Activated CD4-positive, alpha-beta memory T cell treated with anti-CD3 and anti-CD28 coated beads for 36 hours (primary cell): ENCODE measurements at regions not wholly inside any gene's neighbourhood (a gene's known extent, or its start where the extent isn't known, plus 50 kb on each side); places are given as distances from the start of the nearest gene placed in this dataset.

Experiments used
- CTCF ChIA-PET: fragments of 350-600 bp; sonication (Branson Sonifier 250); formaldehyde crosslinking; loops from one replicate; lab custom pipeline; 2021; ENCODE audit warnings: antibody characterized with exemption, inconsistent platforms; lab: Charles Lee
- POLR2A ChIA-PET: fragments of 350-600 bp; sonication (Branson Sonifier 250); formaldehyde crosslinking; loops from one replicate; lab custom pipeline; 2021; ENCODE audit warnings: antibody characterized with exemption; lab: Charles Lee
- DNase-seq: peaks from one replicate; pipeline ENCODE4 v3.0.0-alpha.2; 2020
- H3K27ac Mint-ChIP-seq: one replicate; pipeline ENCODE4 v1.8.0; 2021; ENCODE audit warnings: mixed read lengths
- H3K27me3 Mint-ChIP-seq: one replicate; pipeline ENCODE4 v1.8.0; 2021; ENCODE audit warnings: mixed read lengths
- H3K36me3 Mint-ChIP-seq: one replicate; pipeline ENCODE4 v1.8.0; 2021; ENCODE audit warnings: mixed read lengths
- H3K4me1 Mint-ChIP-seq: one replicate; pipeline ENCODE4 v1.8.0; 2021; ENCODE audit warnings: low read depth, mixed read lengths
- H3K4me3 Mint-ChIP-seq: one replicate; pipeline ENCODE4 v1.8.0; 2021; ENCODE audit warnings: mild to moderate bottlenecking, mixed read lengths
- H3K9me3 Mint-ChIP-seq: one replicate; pipeline ENCODE4 v1.8.0; 2021; ENCODE audit warnings: mixed read lengths
- intact Hi-C: fragments of 100-400 bp; cut with micrococcal nuclease; formaldehyde crosslinking; loops from one replicate; pipeline ENCODE4 v1.15.1; 2023

DNA sequence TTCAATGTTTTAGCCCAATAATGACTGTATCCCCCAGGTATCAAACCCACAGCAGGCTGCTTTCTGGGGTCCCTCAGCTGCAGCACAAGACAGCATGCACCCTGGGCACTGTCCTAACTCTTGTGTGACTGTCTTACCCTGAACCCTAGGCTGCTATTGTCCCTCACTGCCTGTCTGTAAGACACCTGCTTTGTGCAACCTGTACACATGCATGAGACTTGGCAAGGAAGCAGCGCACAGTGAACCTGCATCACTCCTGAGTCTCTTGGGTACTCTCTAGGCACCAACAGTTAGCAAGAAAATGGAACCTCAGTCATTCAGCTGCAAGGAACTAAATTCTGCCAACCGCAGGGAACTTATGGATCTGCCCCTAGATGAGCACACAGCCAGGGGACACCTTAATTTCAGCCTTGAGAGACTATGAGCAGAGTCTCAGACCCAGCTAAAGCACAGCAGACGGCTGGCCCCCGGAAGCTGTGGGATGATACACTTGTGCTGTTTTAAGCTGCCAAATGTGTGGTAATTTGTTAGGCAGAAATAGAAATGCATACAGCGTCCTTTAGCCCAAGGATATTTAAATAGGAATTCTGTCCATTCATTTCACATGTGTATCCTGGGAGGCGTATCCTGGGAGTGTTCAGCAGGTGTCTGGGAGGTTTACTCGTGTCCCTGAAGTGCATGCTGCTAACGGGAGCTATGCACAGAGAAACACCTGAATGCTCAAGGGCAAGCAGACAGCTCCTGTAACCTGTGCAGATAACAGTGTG lies 223.8 kb downstream of the KLF13 start:
- POLR2A ChIA-PET: no interaction called here
- no peaks in the 10 kb centered on the region for H3K27me3 Mint-ChIP-seq

DNA sequence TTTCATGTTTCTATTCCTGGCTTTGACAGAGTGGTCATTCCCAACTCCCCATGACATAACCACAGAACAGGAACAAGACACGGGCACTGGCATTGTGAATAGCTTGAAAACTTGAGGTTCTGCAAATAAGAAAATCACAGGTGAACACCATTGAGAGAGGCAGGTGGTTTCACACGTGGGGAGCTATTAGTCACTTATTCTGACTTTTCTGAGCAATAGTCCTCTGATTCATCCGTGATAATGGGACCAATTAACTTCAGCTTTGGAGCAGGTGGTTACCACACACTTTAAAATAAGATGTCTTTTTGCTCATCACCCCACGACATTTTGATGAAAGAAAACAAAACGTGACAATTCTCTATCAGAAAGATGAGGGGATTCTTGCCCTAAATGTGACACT lies 224.7 kb downstream of the KLF13 start:
- POLR2A ChIA-PET: no interaction called here
- DNase-seq: no peak
- intact Hi-C loops: no loop called here
- Mint-ChIP-seq H3K9me3 (no peaks in the 10 kb centered on the region), H3K27me3 (no peaks in the 10 kb centered on the region), H3K4me3 (no peak overlapping the region), H3K4me1 (peaks cover 7% of the 10 kb centered on the region), H3K27ac (no peak overlapping the region), H3K36me3 (no peaks in the 10 kb centered on the region)
- CTCF ChIA-PET: interaction anchor here (1.2 kb wide), 1 partner anchor 111 kb away, joined by 3 read pairs; no protein-coding TSS in a partner anchor

More for the DNA sequence above, 223.8 kb downstream of the KLF13 start:
- no peaks in the 10 kb centered on the region for H3K36me3 Mint-ChIP-seq
- H3K9me3 Mint-ChIP-seq: no peaks in the 10 kb centered on the region
- intact Hi-C loops: no loop called here
- H3K4me3 Mint-ChIP-seq: no peak overlapping the region
- DNase-seq: no peak
- no peak overlapping the region for H3K27ac Mint-ChIP-seq
- CTCF ChIA-PET: no interaction called here
- H3K4me1 Mint-ChIP-seq: peaks cover 7% of the 10 kb centered on the region

DNA sequence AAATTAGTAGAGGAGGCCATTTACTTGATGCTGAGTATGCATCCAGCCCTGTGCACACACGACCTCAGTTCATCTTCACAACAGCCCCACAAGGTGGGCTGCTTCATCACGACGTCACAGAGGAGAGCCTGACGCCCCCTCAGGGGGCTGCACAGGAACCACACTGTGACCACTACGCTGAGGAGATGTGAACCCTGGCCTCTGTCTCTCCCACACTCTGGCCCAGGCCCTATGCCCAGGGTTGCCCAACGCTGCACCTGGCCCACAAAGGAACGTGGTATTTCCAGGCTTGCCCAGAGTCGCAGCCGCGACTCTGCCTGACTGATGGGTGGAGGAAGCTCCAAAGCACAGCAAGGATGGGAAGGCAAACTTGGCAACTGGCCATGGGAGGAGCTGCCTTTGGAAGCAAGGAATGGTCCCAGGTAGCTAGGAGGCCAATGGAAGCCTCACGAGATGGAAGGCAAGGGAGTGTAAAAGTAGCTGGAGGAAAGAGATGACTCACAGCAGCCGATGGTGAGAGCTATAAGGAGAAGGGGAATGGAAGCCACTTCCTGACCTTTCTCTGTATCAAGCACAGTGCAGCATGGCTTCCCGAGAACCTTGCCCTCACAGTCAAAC lies 226.0 kb downstream of the KLF13 start:
- ChIA-PET POLR2A (no interaction called here), CTCF (no interaction called here)
- no peaks in the 10 kb centered on the region for H3K27me3 Mint-ChIP-seq
- H3K4me1 Mint-ChIP-seq: peaks cover 7% of the 10 kb centered on the region
- no peaks in the 10 kb centered on the region for H3K36me3 Mint-ChIP-seq
- no peak overlapping the region for H3K4me3 Mint-ChIP-seq
- H3K27ac Mint-ChIP-seq: no peak overlapping the region
- DNase-seq: no peak
- intact Hi-C loops: no loop called here
- no peaks in the 10 kb centered on the region for H3K9me3 Mint-ChIP-seq

DNA sequence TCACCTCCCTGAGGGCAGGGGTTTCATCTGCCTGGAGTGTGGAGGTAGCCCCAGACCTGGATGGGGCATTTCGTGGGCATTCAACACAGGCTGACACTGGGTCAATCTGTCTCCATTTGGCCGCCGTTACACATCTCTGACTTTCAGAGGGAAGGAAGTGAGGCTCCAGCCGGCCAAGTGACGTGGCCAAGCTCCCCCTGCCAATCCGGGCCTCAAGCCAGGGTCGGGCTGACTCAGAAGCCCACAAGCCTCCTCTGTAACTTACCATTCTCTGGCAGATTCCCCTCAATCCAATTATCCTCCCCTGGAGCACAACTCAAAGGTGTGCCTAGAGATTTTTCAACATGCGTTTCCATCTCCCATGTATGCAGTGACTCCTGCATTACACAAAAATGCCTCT lies 227.6 kb downstream of the KLF13 start:
- H3K27ac Mint-ChIP-seq: no peak overlapping the region
- ChIA-PET POLR2A (no interaction called here), CTCF (no interaction called here)
- H3K9me3 Mint-ChIP-seq: no peaks in the 10 kb centered on the region
- no peak for DNase-seq
- peaks cover 7% of the 10 kb centered on the region for H3K4me1 Mint-ChIP-seq
- intact Hi-C loops: no loop called here
- H3K36me3 Mint-ChIP-seq: no peaks in the 10 kb centered on the region
- H3K4me3 Mint-ChIP-seq: no peak overlapping the region
- no peaks in the 10 kb centered on the region for H3K27me3 Mint-ChIP-seq

DNA sequence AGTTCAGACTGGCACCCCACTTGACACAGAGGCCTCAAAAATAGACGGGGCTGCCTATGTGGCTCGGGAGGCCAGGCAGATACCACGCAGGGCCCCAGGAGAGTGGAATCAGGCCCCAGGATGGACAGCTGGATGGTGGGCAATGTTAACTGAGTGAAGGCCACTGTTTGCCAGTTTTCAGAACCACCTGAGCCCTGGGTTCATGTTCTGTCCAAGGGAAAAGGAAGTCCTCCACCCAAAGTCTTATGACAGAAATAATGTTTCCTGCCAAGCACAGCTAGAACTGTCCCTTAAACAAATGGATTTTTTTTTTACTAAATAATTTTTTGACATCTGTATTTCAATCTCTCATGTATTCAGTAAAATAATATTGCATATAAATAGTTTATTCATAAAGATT lies 228.4 kb downstream of the KLF13 start:
- Mint-ChIP-seq H3K36me3 (no peaks in the 10 kb centered on the region), H3K9me3 (no peaks in the 10 kb centered on the region), H3K27me3 (no peaks in the 10 kb centered on the region), H3K4me1 (peaks cover 7% of the 10 kb centered on the region), H3K27ac (no peak overlapping the region), H3K4me3 (no peak overlapping the region)
- ChIA-PET POLR2A (no interaction called here), CTCF (no interaction called here)
- intact Hi-C loops: no loop called here
- DNase-seq: no peak

DNA sequence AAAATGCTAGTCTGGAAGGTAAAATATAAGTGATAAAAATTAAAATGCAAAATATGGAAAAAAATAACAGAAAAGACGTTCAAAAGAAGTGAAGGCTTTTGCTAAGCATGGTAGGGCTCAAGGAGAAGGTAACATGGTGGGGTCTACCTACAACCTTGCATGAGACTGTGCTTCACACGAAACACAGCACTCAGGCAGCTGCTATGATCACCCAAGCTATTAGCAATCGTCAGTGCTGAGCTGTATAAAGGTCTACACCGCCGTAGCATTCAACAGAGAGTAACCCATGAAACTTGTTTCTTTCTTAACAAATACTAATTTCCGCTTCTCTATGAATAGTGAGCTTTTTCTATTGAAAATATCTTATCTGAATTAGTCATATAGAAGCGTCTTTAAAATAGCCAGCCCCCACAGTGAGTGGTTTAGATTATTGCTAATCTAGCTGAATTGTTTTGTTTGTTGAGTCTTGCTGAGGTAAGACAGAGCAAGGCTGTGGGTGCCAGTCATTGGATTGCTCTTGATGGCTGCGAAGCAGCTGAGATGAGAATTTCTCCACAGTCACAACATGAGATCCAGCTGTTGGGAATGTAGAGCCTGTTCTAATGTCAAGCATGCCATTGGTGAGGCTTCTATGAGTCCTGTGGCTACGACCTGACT lies 230.0 kb downstream of the KLF13 start:
- no peaks in the 10 kb centered on the region for H3K27me3 Mint-ChIP-seq
- no peak overlapping the region for H3K4me3 Mint-ChIP-seq
- no peaks in the 10 kb centered on the region for H3K36me3 Mint-ChIP-seq
- POLR2A ChIA-PET: no interaction called here
- CTCF ChIA-PET: no interaction called here
- no peak overlapping the region for H3K27ac Mint-ChIP-seq
- no peak for DNase-seq
- peaks cover 2% of the 10 kb centered on the region for H3K4me1 Mint-ChIP-seq
- no peaks in the 10 kb centered on the region for H3K9me3 Mint-ChIP-seq
- intact Hi-C loops: no loop called here

DNA sequence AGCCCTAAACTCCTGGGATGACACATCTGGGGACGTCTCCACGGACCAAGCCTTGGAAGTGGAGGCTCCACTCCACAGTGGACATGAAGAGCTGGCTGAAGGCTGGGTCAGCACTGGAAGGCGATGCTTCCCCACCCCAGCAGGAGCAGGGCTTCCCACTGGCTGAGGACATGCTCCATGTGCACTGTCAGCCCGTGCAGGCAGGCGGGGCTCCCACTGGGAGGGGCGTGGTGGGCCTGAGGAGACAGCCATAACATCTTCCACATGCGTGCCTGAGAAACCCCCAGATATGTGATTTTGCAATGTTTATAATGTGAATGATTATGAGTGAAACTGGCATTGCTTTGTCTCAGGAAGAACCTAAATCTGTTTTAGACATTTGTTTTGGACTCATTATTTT lies 231.3 kb downstream of the KLF13 start:
- Mint-ChIP-seq H3K4me3 (no peak overlapping the region), H3K4me1 (no peaks in the 10 kb centered on the region), H3K27ac (no peak overlapping the region), H3K36me3 (no peaks in the 10 kb centered on the region), H3K27me3 (no peaks in the 10 kb centered on the region), H3K9me3 (no peaks in the 10 kb centered on the region)
- ChIA-PET CTCF (no interaction called here), POLR2A (no interaction called here)
- DNase-seq: no peak
- intact Hi-C loops: no loop called here

DNA sequence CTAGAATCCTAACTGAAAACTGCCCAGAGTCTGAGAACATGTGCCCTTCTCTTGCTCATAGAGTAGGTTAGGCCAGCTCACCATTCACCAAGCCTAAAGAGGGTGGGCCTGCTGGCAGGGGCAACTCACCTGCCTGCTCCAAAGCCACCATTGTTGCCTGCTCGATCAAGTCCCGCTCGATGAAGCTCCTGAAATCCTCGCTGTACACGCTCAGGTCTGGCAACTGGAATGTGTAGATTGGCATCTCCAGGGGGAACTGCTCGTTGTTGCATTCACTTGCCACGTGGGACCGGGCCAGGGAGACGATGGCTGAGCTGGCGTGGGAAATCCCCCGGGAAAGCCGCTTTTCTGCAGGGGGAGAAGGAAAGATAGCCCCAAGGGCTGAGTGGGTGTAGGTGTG lies 232.2 kb downstream of the KLF13 start:
- ChIA-PET POLR2A (no interaction called here), CTCF (no interaction called here)
- intact Hi-C loops: no loop called here

DNA sequence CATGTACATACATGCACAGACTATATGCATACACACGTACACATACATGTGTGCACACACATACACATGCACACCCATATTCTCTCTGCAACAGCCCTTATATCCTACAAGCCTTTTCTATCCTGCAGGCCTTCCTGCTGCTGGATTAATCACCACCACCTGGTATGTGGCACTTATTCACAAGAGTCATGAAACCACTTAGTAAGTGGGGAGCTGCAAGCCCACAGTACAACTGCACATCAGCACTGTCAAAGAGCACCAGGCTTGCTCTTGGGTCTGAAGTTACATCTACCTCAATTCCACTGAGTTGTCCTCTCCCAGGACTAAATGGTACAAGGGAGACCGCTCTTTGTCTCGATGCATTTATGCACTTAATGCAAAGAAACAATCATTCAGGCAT lies 233.2 kb downstream of the KLF13 start:
- no peak overlapping the region for H3K27ac Mint-ChIP-seq
- DNase-seq: no peak
- H3K4me3 Mint-ChIP-seq: no peak overlapping the region
- ChIA-PET CTCF (no interaction called here), POLR2A (no interaction called here)
- no peaks in the 10 kb centered on the region for H3K27me3 Mint-ChIP-seq
- intact Hi-C loops: no loop called here
- no peaks in the 10 kb centered on the region for H3K9me3 Mint-ChIP-seq
- no peaks in the 10 kb centered on the region for H3K4me1 Mint-ChIP-seq
- H3K36me3 Mint-ChIP-seq: no peaks in the 10 kb centered on the region

More for the DNA sequence above, 232.2 kb downstream of the KLF13 start:
- Mint-ChIP-seq H3K36me3 (no peaks in the 10 kb centered on the region), H3K4me1 (no peaks in the 10 kb centered on the region), H3K4me3 (no peak overlapping the region), H3K27me3 (no peaks in the 10 kb centered on the region), H3K27ac (no peak overlapping the region), H3K9me3 (no peaks in the 10 kb centered on the region)
- DNase-seq: no peak

DNA sequence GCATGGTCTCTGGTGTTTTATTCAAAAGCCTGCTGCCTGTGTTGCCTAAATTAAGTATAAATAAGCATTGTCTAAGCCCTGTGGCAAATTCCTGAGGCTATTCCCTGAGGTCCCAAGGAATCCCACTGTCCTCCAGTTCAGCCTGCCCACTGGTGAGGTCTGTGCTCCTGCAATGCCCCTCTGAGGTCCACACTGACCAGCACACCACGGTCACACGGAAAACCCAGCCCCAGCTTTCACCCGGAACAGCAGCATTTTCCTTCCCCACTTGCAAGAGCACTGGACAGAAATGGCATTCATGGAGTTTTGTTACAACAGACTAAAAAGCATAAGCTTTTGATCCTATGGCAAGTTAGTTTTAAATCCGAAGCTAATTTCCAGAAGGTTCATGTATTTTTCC lies 234.0 kb downstream of the KLF13 start:
- H3K27me3 Mint-ChIP-seq: no peaks in the 10 kb centered on the region
- CTCF ChIA-PET: no interaction called here
- no peaks in the 10 kb centered on the region for H3K36me3 Mint-ChIP-seq
- no peaks in the 10 kb centered on the region for H3K9me3 Mint-ChIP-seq
- no peak for DNase-seq
- intact Hi-C loops: no loop called here
- H3K4me3 Mint-ChIP-seq: no peak overlapping the region
- POLR2A ChIA-PET: no interaction called here
- no peak overlapping the region for H3K27ac Mint-ChIP-seq
- H3K4me1 Mint-ChIP-seq: no peaks in the 10 kb centered on the region

DNA sequence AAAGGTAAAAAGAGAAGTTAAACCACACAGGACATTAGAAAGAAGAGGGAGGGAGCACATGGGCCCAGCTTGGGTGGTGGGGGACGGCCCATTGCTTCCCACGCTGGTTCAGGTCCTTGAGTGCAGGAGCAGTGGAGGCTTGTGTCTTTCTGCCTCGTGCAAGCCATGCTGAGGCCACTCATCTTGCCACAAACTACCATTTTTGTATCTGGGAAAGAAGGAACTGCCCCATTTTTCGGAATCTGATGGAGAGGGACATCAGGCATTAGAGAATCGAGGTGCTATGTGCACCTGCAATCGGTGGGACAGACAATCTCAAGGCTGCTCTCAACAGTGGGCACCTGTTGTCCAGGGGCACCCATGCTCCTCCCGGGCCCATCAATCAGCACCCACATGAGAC lies 234.5 kb downstream of the KLF13 start:
- H3K27me3 Mint-ChIP-seq: no peaks in the 10 kb centered on the region
- ChIA-PET CTCF (no interaction called here), POLR2A (no interaction called here)
- H3K36me3 Mint-ChIP-seq: no peaks in the 10 kb centered on the region
- DNase-seq: no peak
- H3K4me1 Mint-ChIP-seq: no peaks in the 10 kb centered on the region
- no peaks in the 10 kb centered on the region for H3K9me3 Mint-ChIP-seq
- intact Hi-C loops: no loop called here
- no peak overlapping the region for H3K27ac Mint-ChIP-seq
- H3K4me3 Mint-ChIP-seq: no peak overlapping the region

DNA sequence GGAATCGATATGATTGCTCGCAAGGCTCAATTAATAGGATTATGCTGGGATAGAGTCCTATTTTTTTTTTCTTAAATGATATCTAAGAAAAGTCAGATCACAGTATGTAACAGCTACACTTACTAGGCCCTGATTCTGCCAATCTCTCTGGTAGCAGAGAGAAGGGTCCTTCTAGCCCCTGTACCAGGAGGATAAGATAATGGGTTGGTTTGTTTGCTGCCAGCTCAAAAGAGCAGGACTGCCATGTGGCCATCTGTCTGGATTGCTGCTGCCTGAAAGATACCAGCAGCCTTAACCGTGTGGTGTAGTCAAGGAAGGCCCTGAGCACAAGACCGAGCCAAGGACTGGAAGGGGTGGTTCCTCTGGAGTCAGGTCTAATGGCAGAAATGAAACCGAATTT lies 236.4 kb downstream of the KLF13 start:
- Mint-ChIP-seq H3K36me3 (no peaks in the 10 kb centered on the region), H3K4me3 (no peak overlapping the region), H3K27me3 (no peaks in the 10 kb centered on the region), H3K27ac (no peak overlapping the region), H3K4me1 (no peaks in the 10 kb centered on the region), H3K9me3 (peaks cover 6% of the 10 kb centered on the region)
- intact Hi-C loops: no loop called here
- no peak for DNase-seq
- POLR2A ChIA-PET: no interaction called here
- CTCF ChIA-PET: no interaction called here

DNA sequence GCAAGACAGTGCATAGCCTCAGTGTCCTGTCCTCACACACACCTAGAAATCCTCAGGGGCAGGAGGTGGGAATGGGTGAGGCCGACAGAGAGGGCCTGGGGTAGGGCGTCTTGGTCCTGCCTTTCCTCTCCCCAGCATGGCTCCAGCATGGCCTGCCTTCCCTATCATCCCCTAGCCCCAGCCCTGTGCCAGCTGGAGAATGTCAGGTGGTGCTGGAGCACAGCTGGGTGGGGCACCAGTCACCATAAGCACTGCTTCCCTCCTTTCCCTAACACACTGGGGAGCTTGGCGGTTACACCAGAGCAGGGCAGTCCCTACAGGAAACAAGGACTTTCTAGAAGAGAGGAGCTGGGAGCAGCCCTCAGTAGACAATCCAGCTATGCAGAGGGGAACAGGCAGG lies 236.8 kb downstream of the KLF13 start:
- Mint-ChIP-seq H3K4me1 (no peaks in the 10 kb centered on the region), H3K27me3 (no peaks in the 10 kb centered on the region), H3K4me3 (no peak overlapping the region), H3K36me3 (no peaks in the 10 kb centered on the region), H3K9me3 (peaks cover 8% of the 10 kb centered on the region), H3K27ac (no peak overlapping the region)
- CTCF ChIA-PET: no interaction called here
- POLR2A ChIA-PET: no interaction called here
- no peak for DNase-seq
- intact Hi-C loops: no loop called here
